ENCODE measurements at regions not wholly inside any gene's neighbourhood (a gene's known extent, or its start where the extent isn't known, plus 50 kb on each side); places are given as distances from the start of the nearest gene placed in this dataset.

GRCh38 chr6:144920391-144920961, 635.3 kb downstream of the UTRN start:
- intact Hi-C loops (cut with micrococcal nuclease; ENCODE audit: unreplicated experiment), result no loop called here
- H3K9me3 ChIP-seq (ENCODE audit: control insufficient read depth, insufficient read depth, low read depth, low read length), result no peaks in the 10 kb centered on the region
- ChIA-PET CTCF (no interaction called here), POLR2A (no interaction called here)
- no peak overlapping the region for H3K4me3 ChIP-seq (ENCODE audit: low read depth in 2 of 2, low read length in 2 of 2)
- DNase-seq (ENCODE audit: low read depth, low spot score), result no peak
- no peaks in the 10 kb centered on the region for H3K27me3 ChIP-seq (ENCODE audit: control insufficient read depth, insufficient read depth, low read length)
- no peaks in the 10 kb centered on the region for H3K4me1 ChIP-seq (ENCODE audit: control insufficient read depth, insufficient read depth, low read length)
- no TSS peak for BruUV-seq (replicated peaks)
- no peak for ATAC-seq
- TF ChIP-seq CTCF (IDR thresholded peaks at IDR 0.05), result no peak
- no peak for TF ChIP-seq TCF7L2 (IDR thresholded peaks at IDR 0.05; ENCODE audit: low read depth, low read length)
- TF ChIP-seq POLR2AphosphoS5 (IDR thresholded peaks at IDR 0.05; ENCODE audit: low read depth, low read length), result no peak
- H3K27ac ChIP-seq (ENCODE audit: low read length), result no peak overlapping the region
- in situ Hi-C loops (cut with HindIII; ENCODE audit: low pct_unique_long_range_greater_than_20kb, low sequenced_read_pairs), result no loop called here
- no peaks in the 10 kb centered on the region for H3K36me3 ChIP-seq (ENCODE audit: control insufficient read depth, insufficient read depth, low read length)

GRCh38 chr6:144921206-144921975, 636.3 kb downstream of the UTRN start:
- Histone ChIP-seq H3K36me3 (ENCODE audit: control insufficient read depth, insufficient read depth, low read length) (no peaks in the 10 kb centered on the region), H3K4me1 (ENCODE audit: control insufficient read depth, insufficient read depth, low read length) (no peaks in the 10 kb centered on the region), H3K4me3 (ENCODE audit: low read depth in 2 of 2, low read length in 2 of 2) (no peak overlapping the region), H3K27me3 (ENCODE audit: control insufficient read depth, insufficient read depth, low read length) (no peaks in the 10 kb centered on the region), H3K27ac (ENCODE audit: low read length) (no peak overlapping the region), H3K9me3 (ENCODE audit: control insufficient read depth, insufficient read depth, low read depth, low read length) (no peaks in the 10 kb centered on the region)
- no peak for DNase-seq (ENCODE audit: low read depth, low spot score)
- intact Hi-C loops (cut with micrococcal nuclease; ENCODE audit: unreplicated experiment) (no loop called here), in situ Hi-C loops (cut with HindIII; ENCODE audit: low pct_unique_long_range_greater_than_20kb, low sequenced_read_pairs) (no loop called here)
- no TSS peak for BruUV-seq (replicated peaks)
- CTCF ChIA-PET, result no interaction called here
- no peak for ATAC-seq
- TF ChIP-seq POLR2AphosphoS5 (IDR thresholded peaks at IDR 0.05; ENCODE audit: low read depth, low read length), result no peak
- no peak for TF ChIP-seq REST (IDR thresholded peaks at IDR 0.05; ENCODE audit: insufficient read depth in 1 of 2, low read depth in 2 of 2, low read length in 1 of 2)
- POLR2A ChIA-PET, result no interaction called here

- Histone ChIP-seq H3K4me1 (ENCODE audit: control insufficient read depth, insufficient read depth, low read length) (no peaks in the 10 kb centered on the region), H3K9me3 (ENCODE audit: control insufficient read depth, insufficient read depth, low read depth, low read length) (no peaks in the 10 kb centered on the region), H3K27ac (ENCODE audit: low read length) (no peak overlapping the region), H3K36me3 (ENCODE audit: control insufficient read depth, insufficient read depth, low read length) (no peaks in the 10 kb centered on the region), H3K4me3 (ENCODE audit: low read depth in 2 of 2, low read length in 2 of 2) (no peak overlapping the region), H3K27me3 (ENCODE audit: control insufficient read depth, insufficient read depth, low read length) (no peaks in the 10 kb centered on the region)
- in situ Hi-C loops (cut with HindIII; ENCODE audit: low pct_unique_long_range_greater_than_20kb, low sequenced_read_pairs), result no loop called here
- POLR2A ChIA-PET, result no interaction called here
- CTCF ChIA-PET, result no interaction called here
- ATAC-seq (no peak), DNase-seq (ENCODE audit: low read depth, low spot score) (no peak)
- intact Hi-C loops (cut with micrococcal nuclease; ENCODE audit: unreplicated experiment), result no loop called here
- TF ChIP-seq TCF7L2 (IDR thresholded peaks at IDR 0.05; ENCODE audit: low read depth, low read length), result no peak
- no peak for TF ChIP-seq SIN3A (IDR thresholded peaks at IDR 0.05; ENCODE audit: borderline replicate concordance, insufficient read depth, low read depth, low read length)
- no peak for TF ChIP-seq REST (IDR thresholded peaks at IDR 0.05; ENCODE audit: insufficient read depth in 1 of 2, low read depth in 2 of 2, low read length in 1 of 2)
- no peak for TF ChIP-seq POLR2AphosphoS5 (IDR thresholded peaks at IDR 0.05; ENCODE audit: low read depth, low read length)
- TF ChIP-seq CTCF (IDR thresholded peaks at IDR 0.05), result no peak
- BruUV-seq (replicated peaks), result no TSS peak
These were observed 637.1 kb downstream of the UTRN start for GRCh38 chr6:144922120-144922722.
